22Rv1 (cell line): ENCODE measurements at regions not wholly inside any gene's neighbourhood (a gene's known extent, or its start where the extent isn't known, plus 50 kb on each side); places are given as distances from the start of the nearest gene placed in this dataset.

ENCODE experiments used
- H3K27ac ChIP-seq: fragments of 450-650 bp; 2 replicates; pipeline ENCODE4 v1.5.1; 2017
- CTCF ChIP-seq: fragments of 450-650 bp; IDR thresholded peaks from 2 replicates; pipeline ENCODE4 v1.5.1; 2017; ENCODE audit warnings: mild to moderate bottlenecking
- ZFX ChIP-seq: fragments of 450-650 bp; IDR thresholded peaks from 2 replicates; pipeline ENCODE4 v1.6.1; 2017; ENCODE audit warnings: antibody characterized with exemption, borderline replicate concordance

GRCh38 chr11:110948112-110948511 is 235.9 kb upstream of the ARHGAP20 start:
- no peak overlapping the region for H3K27ac ChIP-seq
- no peak for TF ChIP-seq ZFX
- no peak for TF ChIP-seq CTCF

- no peak overlapping the region for H3K27ac ChIP-seq
- no peak for TF ChIP-seq ZFX
- TF ChIP-seq CTCF = no peak
These were observed 234.9 kb upstream of the ARHGAP20 start for GRCh38 chr11:110947096-110947495.

GRCh38 chr11:110939471-110939870 is 227.2 kb upstream of the ARHGAP20 start:
- no peak for TF ChIP-seq ZFX
- no peak overlapping the region for H3K27ac ChIP-seq

- H3K27ac ChIP-seq = no peak overlapping the region
- TF ChIP-seq CTCF (no peak), ZFX (no peak)
These were observed 222.9 kb upstream of the ARHGAP20 start for GRCh38 chr11:110935018-110935640.

- no peak for TF ChIP-seq ZFX
- no peak for TF ChIP-seq CTCF
- no peak overlapping the region for H3K27ac ChIP-seq
These were observed 216.9 kb upstream of the ARHGAP20 start for GRCh38 chr11:110929129-110929528.

- no peak overlapping the region for H3K27ac ChIP-seq
- TF ChIP-seq CTCF (no peak), ZFX (no peak)
These were observed 216.2 kb upstream of the ARHGAP20 start for GRCh38 chr11:110928391-110928790.

GRCh38 chr11:110921742-110922521 is 209.7 kb upstream of the ARHGAP20 start:
- no peak overlapping the region for H3K27ac ChIP-seq
- TF ChIP-seq CTCF (no peak), ZFX (no peak)
